GM12891 (cell line): ENCODE measurements at regions not wholly inside any gene's neighbourhood (a gene's known extent, or its start where the extent isn't known, plus 50 kb on each side); places are given as distances from the start of the nearest gene placed in this dataset.

Experiments used
- POLR2A ChIP-seq: IDR thresholded peaks from 2 replicates; pipeline ENCODE4 v1.6.1; 2011; ENCODE audit warnings: low read depth, low read length, control low read depth
- POLR2AphosphoS5 ChIP-seq: IDR thresholded peaks from 2 replicates; pipeline ENCODE4 v1.6.1; 2011; ENCODE audit warnings: low read depth, low read length, control low read depth

DNA sequence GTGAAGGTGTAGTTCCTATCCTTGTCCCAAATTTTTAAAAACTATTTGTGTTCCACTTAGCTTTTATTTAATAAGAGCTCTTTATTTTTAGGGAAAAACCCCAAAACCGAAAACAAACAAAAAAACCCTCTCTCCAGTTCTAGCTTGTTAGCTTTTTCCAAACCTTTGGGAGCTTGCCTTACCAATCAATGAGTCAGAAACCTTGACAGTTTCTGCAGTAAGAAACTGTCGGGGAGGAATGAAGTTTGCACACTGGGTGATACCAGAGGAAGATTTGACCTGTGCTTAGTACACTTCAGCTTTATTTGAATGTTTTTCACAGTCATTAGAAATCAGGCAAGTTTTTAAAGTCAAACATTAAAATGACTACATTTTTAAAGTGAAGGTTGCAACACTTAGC, 105.0 kb downstream of the FAT3 start:
- TF ChIP-seq POLR2A (no peak), POLR2AphosphoS5 (no peak)
